ENCODE measurements at regions not wholly inside any gene's neighbourhood (a gene's known extent, or its start where the extent isn't known, plus 50 kb on each side); places are given as distances from the start of the nearest gene placed in this dataset.

GRCh38 chr2:137892739-137893138, 71.5 kb upstream of the HNMT start:
- TF ChIP-seq PRDM15 (CRISPR knock-in tag; IDR thresholded peaks at IDR 0.05) = no peak
- no peak for TF ChIP-seq CTCF (IDR thresholded peaks at IDR 0.05 in 2 of 3, conservative IDR thresholded peaks at IDR 0.05 in 1 of 3; ENCODE audit: control insufficient read depth in 2 of 3, extremely low read depth in 1 of 3, insufficient read depth in 1 of 3, low read depth in 3 of 3, low read length in 3 of 3)
- TF ChIP-seq RAD21 (IDR thresholded peaks at IDR 0.05; ENCODE audit: insufficient read depth, low read depth, low read length) = no peak
- TF ChIP-seq CBFB (IDR thresholded peaks at IDR 0.05; ENCODE audit: low read depth) = no peak
- no peak for TF ChIP-seq GABPA (IDR thresholded peaks at IDR 0.05; ENCODE audit: low read depth)
- no peak for TF ChIP-seq SRF (IDR thresholded peaks at IDR 0.05; ENCODE audit: low read depth in 2 of 2, low read length in 2 of 2)
- TF ChIP-seq POLR2AphosphoS5 (IDR thresholded peaks at IDR 0.05; ENCODE audit: low read length) = no peak
- no peak for TF ChIP-seq RAD51 (IDR thresholded peaks at IDR 0.05)
- TF ChIP-seq NBN (IDR thresholded peaks at IDR 0.05) = no peak
- no peak for TF ChIP-seq BRCA1 (IDR thresholded peaks at IDR 0.05; ENCODE audit: low read depth, low read length)
